DOHH2 (cell line): ENCODE measurements at regions not wholly inside any gene's neighbourhood (a gene's known extent, or its start where the extent isn't known, plus 50 kb on each side); places are given as distances from the start of the nearest gene placed in this dataset.

Experiments
- CTCF ChIP-seq: fragments of 200-600 bp; sonication (generic); IDR thresholded peaks from one replicate; pipeline ENCODE4 v1.5.1; 2014; ENCODE audit warnings: antibody characterized with exemption, mild to moderate bottlenecking, low read depth, low read length; ENCODE audit not compliant: poor library complexity, severe bottlenecking
- EZH2phosphoT487 ChIP-seq: fragments of 200-600 bp; sonication (generic); IDR thresholded peaks from 2 replicates; pipeline ENCODE4 v1.6.1; 2017; ENCODE audit warnings: borderline replicate concordance, mild to moderate bottlenecking, antibody characterized with exemption, low read length, moderate library complexity, mixed read lengths

- no peak for TF ChIP-seq CTCF
- no peak for TF ChIP-seq EZH2phosphoT487
These were observed 587.5 kb downstream of the GLRX3 start for GRCh38 chr10:130723704-130724103.
